HCT116 (cell line): ENCODE measurements at regions not wholly inside any gene's neighbourhood (a gene's known extent, or its start where the extent isn't known, plus 50 kb on each side); places are given as distances from the start of the nearest gene placed in this dataset.

Experiments used
- ATAC-seq: fragments of 200-7000 bp; cut with Tn5 transposase; 2 replicates; pipeline ENCODE4 v1.9.1; 2020; ENCODE audit warnings: mild to moderate bottlenecking, moderate library complexity
- BruUV-seq: library from RNA; stranded (reverse); fragments of 400-500 nt; replicated peaks from 2 replicates; lab custom pipeline; 2021; lab: Mats Ljungman, UMichigan
- CTCF ChIA-PET: fragments of 300-600 bp; sonication (Branson Sonifier 250); formaldehyde crosslinking; loops from one replicate; lab custom pipeline; 2021; ENCODE audit warnings: antibody characterized with exemption; lab: Charles Lee
- POLR2A ChIA-PET: fragments of 300-600, 350-600 bp; sonication (Branson Sonifier 250); formaldehyde crosslinking; loops from one replicate; lab custom pipeline; 2021; ENCODE audit warnings: antibody characterized with exemption; lab: Charles Lee
- RAD21 ChIA-PET, 2 experiments: fragments of 300-600 bp; sonication (Branson Sonifier 250); formaldehyde crosslinking; loops; one replicate each; lab custom pipeline; 2023; ENCODE audit warnings: low total read pairs in 2 of 2; ENCODE audit not compliant: uncharacterized antibody in 2 of 2, unreplicated experiment in 2 of 2, low non-redundant PET in 1 of 2; lab: Charles Lee
- DNase-seq: peaks from one replicate; pipeline ENCODE4 v3.0.0-alpha.2; 2010; ENCODE audit warnings: low read depth, low spot score
- H2AFZ ChIP-seq: fragments of 200-600 bp; shearing (Covaris generic), sonication (generic); 2 replicates; pipeline ENCODE4 v1.6.1; 2017; ENCODE audit warnings: low read depth, mixed run types, mixed read lengths, antibody characterized with exemption, low read length; ENCODE audit not compliant: poor library complexity, severe bottlenecking
- H3K27ac ChIP-seq: 2 replicates; pipeline ENCODE4 v1.5.1; 2012; ENCODE audit warnings: low read depth, low read length
- H3K27me3 ChIP-seq: fragments of 200-600 bp; sonication (generic); 2 replicates; pipeline ENCODE4 v1.6.1; 2016; ENCODE audit warnings: mixed run types, low read length, mixed read lengths; ENCODE audit not compliant: insufficient read depth
- H3K36me3 ChIP-seq, 2 experiments: fragments of 200-500 bp in 1 of 2; fragments of 200-600 bp in 1 of 2; sonication (Bioruptor generic) in 1 of 2; sonication (generic) in 1 of 2; 2 replicates each; pipeline versions ENCODE4 v1.5.1 to v1.6.1; 2014 to 2016; ENCODE audit warnings: low read length in 2 of 2, inconsistent platforms in 1 of 2, mixed read lengths in 1 of 2, mixed run types in 1 of 2; ENCODE audit not compliant: insufficient read depth in 2 of 2, control insufficient read depth in 1 of 2
- H3K4me1 ChIP-seq, 2 experiments: fragments of 200-600 bp in 1 of 2; sonication (generic) in 1 of 2; 2 replicates each; pipeline versions ENCODE4 v1.5.1 to v1.6.1; 2012 to 2017; ENCODE audit warnings: low read length in 2 of 2, inconsistent platforms in 1 of 2, mild to moderate bottlenecking in 1 of 2, mixed read lengths in 1 of 2, mixed run types in 1 of 2, moderate library complexity in 1 of 2; ENCODE audit not compliant: insufficient read depth in 2 of 2, control insufficient read depth in 1 of 2
- H3K4me2 ChIP-seq: fragments of 200-600 bp; sonication (generic); 2 replicates; pipeline ENCODE4 v1.6.1; 2017; ENCODE audit warnings: mixed run types, low read length, mixed read lengths
- H3K4me3 ChIP-seq, 2 experiments: fragments of 200-600 bp in 1 of 2; sonication (generic) in 1 of 2; replicated peaks in 1 of 2; 2 replicates each; pipeline ENCODE4 v1.5.1; 2011 to 2016; ENCODE audit warnings: low read length in 2 of 2, control low read depth in 1 of 2, low read depth in 1 of 2, mild to moderate bottlenecking in 1 of 2, mixed read lengths in 1 of 2, mixed run types in 1 of 2
- H3K79me2 ChIP-seq: fragments of 200-600 bp; sonication (generic); 2 replicates; pipeline ENCODE4 v1.6.1; 2017; ENCODE audit warnings: mild to moderate bottlenecking, mixed run types, low read length, moderate library complexity, mixed read lengths; ENCODE audit not compliant: insufficient read depth
- H3K9ac ChIP-seq: fragments of 200-600 bp; sonication (generic); 2 replicates; pipeline ENCODE4 v1.6.1; 2016; ENCODE audit warnings: low read length, mixed read lengths
- H3K9me2 ChIP-seq: fragments of 200-600 bp; sonication (generic), shearing (Covaris generic); 2 replicates; pipeline ENCODE4 v1.6.1; 2017; ENCODE audit warnings: mixed run types, mild to moderate bottlenecking, moderate library complexity; ENCODE audit not compliant: insufficient read depth
- H3K9me3 ChIP-seq, 2 experiments: fragments of 200-500 bp in 1 of 2; fragments of 200-600 bp in 1 of 2; sonication (Bioruptor generic) in 1 of 2; sonication (generic) in 1 of 2; 2 replicates each; pipeline ENCODE4 v1.6.1; 2014 to 2017; ENCODE audit warnings: low read length in 2 of 2, mixed read lengths in 2 of 2, inconsistent platforms in 1 of 2, low read depth in 1 of 2, mild to moderate bottlenecking in 1 of 2, mixed run types in 1 of 2, moderate library complexity in 1 of 2; ENCODE audit not compliant: control insufficient read depth in 1 of 2, insufficient read depth in 1 of 2
- H4K20me1 ChIP-seq: fragments of 200-600 bp; sonication (generic), shearing (Covaris generic); 2 replicates; pipeline ENCODE4 v1.6.1; 2017; ENCODE audit warnings: mixed run types, mild to moderate bottlenecking, moderate library complexity; ENCODE audit not compliant: insufficient read depth
- ATF3 ChIP-seq: IDR thresholded peaks from 2 replicates; pipeline ENCODE4 v1.6.1; 2012
- CBX3 ChIP-seq: IDR thresholded peaks from 2 replicates; pipeline ENCODE4 v1.6.1; 2012; ENCODE audit warnings: low read depth
- ELF1 ChIP-seq: IDR thresholded peaks from 2 replicates; pipeline ENCODE4 v1.6.1; 2012; ENCODE audit warnings: low read depth, borderline replicate concordance
- EZH2 ChIP-seq: fragments of 200-600 bp; sonication (generic); IDR thresholded peaks from 2 replicates; pipeline ENCODE4 v1.6.1; 2017; ENCODE audit warnings: antibody characterized with exemption, mixed run types
- EZH2phosphoT487 ChIP-seq: fragments of 200-600 bp; IDR thresholded peaks from 2 replicates; pipeline ENCODE4 v1.6.1; 2018; ENCODE audit warnings: antibody characterized with exemption, borderline replicate concordance
- FOSL1 ChIP-seq: IDR thresholded peaks from 2 replicates; pipeline ENCODE4 v1.6.1; 2012; ENCODE audit warnings: low read depth
- JUND ChIP-seq: IDR thresholded peaks from 2 replicates; pipeline ENCODE4 v1.6.1; 2012
- POLR2A ChIP-seq: IDR thresholded peaks from 2 replicates; pipeline ENCODE4 v1.7.0; 2011; ENCODE audit warnings: borderline replicate concordance; ENCODE audit not compliant: insufficient read depth, insufficient read length; ENCODE audit errors: extremely low read depth
- POLR2AphosphoS5 ChIP-seq: IDR thresholded peaks from 2 replicates; pipeline ENCODE4 v1.6.1; 2011; ENCODE audit warnings: mild to moderate bottlenecking, low read depth, low read length, moderate library complexity
- RAD21 ChIP-seq: IDR thresholded peaks from 2 replicates; pipeline ENCODE4 v1.6.1; 2012; ENCODE audit warnings: low read depth, mild to moderate bottlenecking
- SIN3A ChIP-seq: IDR thresholded peaks from 2 replicates; pipeline ENCODE4 v1.6.1; 2012; ENCODE audit warnings: low read depth
- SRF ChIP-seq: IDR thresholded peaks from 2 replicates; pipeline ENCODE4 v1.6.1; 2012; ENCODE audit warnings: low read depth
- TCF7L2 ChIP-seq: IDR thresholded peaks from 2 replicates; pipeline ENCODE4 v1.7.0; 2011; ENCODE audit warnings: borderline replicate concordance, inconsistent platforms; ENCODE audit not compliant: insufficient read depth, insufficient read length; ENCODE audit errors: extremely low read depth
- YY1 ChIP-seq: IDR thresholded peaks from 2 replicates; pipeline ENCODE4 v1.6.1; 2011; ENCODE audit warnings: low read length, low read depth, moderate library complexity, mild to moderate bottlenecking; ENCODE audit not compliant: insufficient replicate concordance; ENCODE audit errors: extremely low read depth
- ZBTB33 ChIP-seq: IDR thresholded peaks from 2 replicates; pipeline ENCODE4 v1.6.1; 2011; ENCODE audit warnings: mild to moderate bottlenecking, low read length, moderate library complexity; ENCODE audit not compliant: insufficient replicate concordance; ENCODE audit errors: extremely low read depth
- ZFX ChIP-seq: fragments of 450-650 bp; IDR thresholded peaks from 2 replicates; pipeline ENCODE4 v1.6.1; 2017
- ZNF274 ChIP-seq: fragments of 200-500 bp; sonication (Bioruptor generic); IDR thresholded peaks from 2 replicates; pipeline ENCODE4 v1.6.1; 2014; ENCODE audit warnings: mild to moderate bottlenecking, low read depth, low read length, inconsistent platforms
- intact Hi-C: fragments of 100-400 bp; cut with micrococcal nuclease; formaldehyde crosslinking; loops from 2 replicates; pipeline ENCODE4 v1.10.0; 2022
- TF ChIP-seq, protein P1 (sequence below): IDR thresholded peaks from 2 replicates; pipeline ENCODE4 v1.6.1; 2012; ENCODE audit warnings: low read depth
- TF ChIP-seq, protein P2 (sequence below): IDR thresholded peaks from 2 replicates; pipeline ENCODE4 v1.6.1; 2012

DNA sequence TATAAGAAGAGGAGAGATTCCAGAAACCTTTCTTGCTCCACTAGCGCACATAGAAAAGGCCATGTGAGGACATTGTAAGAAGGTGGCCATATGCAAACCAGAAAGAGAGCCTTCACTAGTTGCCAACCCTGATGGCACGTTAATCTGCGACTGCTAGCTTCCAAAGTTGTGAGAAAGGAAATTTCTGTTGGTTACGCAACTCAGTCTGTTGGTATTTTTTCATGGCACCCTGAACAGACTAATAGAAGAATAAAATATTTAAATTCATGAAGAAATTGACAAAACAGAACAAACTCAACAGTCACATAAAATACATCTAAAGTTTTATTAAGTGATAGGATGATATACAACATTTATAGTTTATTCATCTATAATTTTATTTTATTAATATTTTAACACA is 625.9 kb upstream of the NRXN1 start:
- DNase-seq (no peak), ATAC-seq (no peak)
- H3K9me3 ChIP-seq: no peaks in the 10 kb centered on the region
- H3K27ac ChIP-seq: no peak overlapping the region
- no peak overlapping the region for H3K9ac ChIP-seq
- H2AFZ ChIP-seq: no peak overlapping the region
- no peak for TF ChIP-seq EZH2
- TF ChIP-seq JUND: no peak
- TF ChIP-seq RAD21: no peak
- TF ChIP-seq, protein P1, sequence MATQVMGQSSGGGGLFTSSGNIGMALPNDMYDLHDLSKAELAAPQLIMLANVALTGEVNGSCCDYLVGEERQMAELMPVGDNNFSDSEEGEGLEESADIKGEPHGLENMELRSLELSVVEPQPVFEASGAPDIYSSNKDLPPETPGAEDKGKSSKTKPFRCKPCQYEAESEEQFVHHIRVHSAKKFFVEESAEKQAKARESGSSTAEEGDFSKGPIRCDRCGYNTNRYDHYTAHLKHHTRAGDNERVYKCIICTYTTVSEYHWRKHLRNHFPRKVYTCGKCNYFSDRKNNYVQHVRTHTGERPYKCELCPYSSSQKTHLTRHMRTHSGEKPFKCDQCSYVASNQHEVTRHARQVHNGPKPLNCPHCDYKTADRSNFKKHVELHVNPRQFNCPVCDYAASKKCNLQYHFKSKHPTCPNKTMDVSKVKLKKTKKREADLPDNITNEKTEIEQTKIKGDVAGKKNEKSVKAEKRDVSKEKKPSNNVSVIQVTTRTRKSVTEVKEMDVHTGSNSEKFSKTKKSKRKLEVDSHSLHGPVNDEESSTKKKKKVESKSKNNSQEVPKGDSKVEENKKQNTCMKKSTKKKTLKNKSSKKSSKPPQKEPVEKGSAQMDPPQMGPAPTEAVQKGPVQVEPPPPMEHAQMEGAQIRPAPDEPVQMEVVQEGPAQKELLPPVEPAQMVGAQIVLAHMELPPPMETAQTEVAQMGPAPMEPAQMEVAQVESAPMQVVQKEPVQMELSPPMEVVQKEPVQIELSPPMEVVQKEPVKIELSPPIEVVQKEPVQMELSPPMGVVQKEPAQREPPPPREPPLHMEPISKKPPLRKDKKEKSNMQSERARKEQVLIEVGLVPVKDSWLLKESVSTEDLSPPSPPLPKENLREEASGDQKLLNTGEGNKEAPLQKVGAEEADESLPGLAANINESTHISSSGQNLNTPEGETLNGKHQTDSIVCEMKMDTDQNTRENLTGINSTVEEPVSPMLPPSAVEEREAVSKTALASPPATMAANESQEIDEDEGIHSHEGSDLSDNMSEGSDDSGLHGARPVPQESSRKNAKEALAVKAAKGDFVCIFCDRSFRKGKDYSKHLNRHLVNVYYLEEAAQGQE: no peak
- no peak for TF ChIP-seq ZNF274
- TF ChIP-seq ZFX: no peak
- no peak for TF ChIP-seq ZBTB33
- no peak for TF ChIP-seq EZH2phosphoT487
- no peak for TF ChIP-seq POLR2AphosphoS5
- TF ChIP-seq POLR2A: no peak
- no peak for TF ChIP-seq CBX3
- no peak for TF ChIP-seq ELF1
- TF ChIP-seq, protein P2, sequence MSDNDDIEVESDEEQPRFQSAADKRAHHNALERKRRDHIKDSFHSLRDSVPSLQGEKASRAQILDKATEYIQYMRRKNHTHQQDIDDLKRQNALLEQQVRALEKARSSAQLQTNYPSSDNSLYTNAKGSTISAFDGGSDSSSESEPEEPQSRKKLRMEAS: no peak
- TF ChIP-seq SIN3A: no peak
- no peak for TF ChIP-seq TCF7L2
- no peak for TF ChIP-seq FOSL1
- no peak for TF ChIP-seq ATF3
- no peak for TF ChIP-seq YY1
- no peak for TF ChIP-seq SRF
- intact Hi-C loops: no loop called here
- no peaks in the 10 kb centered on the region for H3K79me2 ChIP-seq
- no peaks in the 10 kb centered on the region for H4K20me1 ChIP-seq
- H3K4me1 ChIP-seq: no peaks in the 10 kb centered on the region
- ChIA-PET RAD21 (no interaction called here), CTCF (no interaction called here), POLR2A (no interaction called here)
- H3K27me3 ChIP-seq: no peaks in the 10 kb centered on the region
- no peaks in the 10 kb centered on the region for H3K9me2 ChIP-seq
- H3K4me3 ChIP-seq: no peak overlapping the region
- BruUV-seq: no TSS peak
- H3K36me3 ChIP-seq: no peaks in the 10 kb centered on the region
- no peak overlapping the region for H3K4me2 ChIP-seq
